ENCODE measurements at regions not wholly inside any gene's neighbourhood (a gene's known extent, or its start where the extent isn't known, plus 50 kb on each side); places are given as distances from the start of the nearest gene placed in this dataset.
"Not testable (repeated sequence)": the region's sequence is repeated elsewhere in the genome, so short reads cannot be mapped to it uniquely, and the experiment has no call there.

DNA sequence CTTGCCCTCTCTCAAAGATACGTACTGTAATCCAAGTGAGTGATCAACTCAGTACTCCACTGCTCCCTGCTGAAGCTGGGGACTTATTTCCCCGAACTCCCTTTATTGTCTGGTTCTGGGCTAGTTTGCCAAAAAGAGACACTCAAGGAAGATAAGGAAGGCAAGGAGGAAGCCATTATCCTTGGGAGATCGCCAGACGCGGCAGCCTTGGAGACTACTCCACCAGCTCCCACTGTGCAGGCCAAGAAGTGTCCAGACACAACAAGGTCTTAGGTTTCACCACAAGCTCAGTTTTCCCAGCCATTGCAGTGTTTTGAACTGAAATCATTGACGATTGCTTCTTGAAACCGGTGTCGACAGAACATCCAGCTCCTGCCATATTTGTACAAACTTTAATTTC lies 439.6 kb upstream of the UBE2E3 start:
- DNase-seq (ENCODE audit: low read depth), result no peak

DNA sequence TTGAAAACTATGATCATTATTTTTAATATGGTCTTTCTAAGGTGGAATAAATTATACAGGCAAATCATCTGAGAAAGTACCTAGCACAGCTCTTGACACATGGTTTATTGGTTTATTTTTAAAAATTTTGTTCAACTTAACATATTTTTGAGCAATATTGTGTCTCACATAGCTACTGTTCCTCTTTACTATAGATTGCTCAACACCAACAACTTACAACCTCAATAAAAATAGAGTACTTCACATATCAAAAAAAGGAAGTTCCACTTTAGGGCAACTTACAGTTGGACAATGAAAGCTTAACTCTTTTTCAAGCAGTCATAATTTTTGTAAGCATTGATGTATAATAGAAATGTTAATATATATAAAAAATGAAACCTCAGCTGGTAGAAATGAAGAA lies 440.9 kb upstream of the UBE2E3 start:
- no peak for DNase-seq (ENCODE audit: low read depth)

DNA sequence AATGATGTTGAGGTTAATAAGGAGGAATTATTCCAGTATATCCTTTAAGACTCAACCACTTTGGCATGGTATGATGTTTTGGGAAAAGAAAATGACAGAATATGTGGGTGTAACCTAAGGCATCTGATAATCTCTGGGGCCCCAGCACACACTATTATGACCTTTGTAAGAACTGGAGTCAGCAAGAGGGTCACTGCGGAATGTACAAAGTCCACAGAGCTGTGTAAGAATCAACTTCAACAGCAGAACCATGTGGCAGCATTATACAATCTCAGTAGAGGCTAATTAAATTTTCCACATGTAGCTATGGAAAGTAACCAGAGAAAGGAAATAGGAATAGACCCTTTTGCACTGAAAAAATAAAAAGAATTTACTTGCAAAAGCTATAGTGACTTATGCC lies 445.1 kb upstream of the UBE2E3 start:
- no peak for DNase-seq (ENCODE audit: low read depth)

DNA sequence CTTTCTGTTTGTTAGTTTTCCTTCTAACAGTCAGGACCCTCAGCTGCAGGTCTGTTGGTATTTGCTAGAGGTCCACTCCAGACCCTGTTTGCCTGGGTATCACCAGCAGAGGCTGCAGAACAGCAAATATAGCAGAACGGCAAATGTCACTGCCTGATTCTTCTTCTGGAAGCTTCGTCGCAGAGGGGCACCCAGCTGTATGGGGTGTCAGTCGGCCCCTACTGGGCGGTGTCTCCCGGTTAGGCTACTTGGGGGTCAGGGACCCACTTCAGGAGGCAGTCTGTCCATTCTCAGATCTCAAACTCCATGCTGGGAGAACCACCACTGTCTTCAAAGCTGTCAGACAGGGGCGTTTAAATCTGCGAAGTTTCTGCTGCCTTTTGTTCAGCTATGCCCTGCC lies 448.6 kb upstream of the UBE2E3 start:
- not testable (repeated sequence) for DNase-seq (ENCODE audit: low read depth)

DNA sequence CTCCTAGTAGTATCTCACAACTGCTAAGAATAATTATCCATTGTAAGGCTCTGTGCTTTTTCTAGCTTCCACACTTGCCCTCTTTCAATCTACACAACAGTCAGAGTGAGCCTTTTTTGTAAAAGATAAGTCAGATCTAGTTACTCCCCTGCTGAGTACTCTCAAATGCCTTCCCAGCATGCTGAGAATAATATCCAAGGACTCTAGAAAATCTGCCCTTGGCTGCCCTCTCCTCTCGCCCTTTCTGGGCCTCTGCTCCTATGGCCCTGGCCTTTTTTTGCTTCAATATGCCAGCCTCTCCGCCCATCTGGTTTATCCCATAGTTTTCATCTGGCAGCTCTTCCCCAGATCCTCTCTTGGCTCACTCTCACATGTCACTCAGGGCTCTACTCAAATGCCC lies 455.9 kb upstream of the UBE2E3 start:
- DNase-seq (ENCODE audit: low read depth), result no peak

DNA sequence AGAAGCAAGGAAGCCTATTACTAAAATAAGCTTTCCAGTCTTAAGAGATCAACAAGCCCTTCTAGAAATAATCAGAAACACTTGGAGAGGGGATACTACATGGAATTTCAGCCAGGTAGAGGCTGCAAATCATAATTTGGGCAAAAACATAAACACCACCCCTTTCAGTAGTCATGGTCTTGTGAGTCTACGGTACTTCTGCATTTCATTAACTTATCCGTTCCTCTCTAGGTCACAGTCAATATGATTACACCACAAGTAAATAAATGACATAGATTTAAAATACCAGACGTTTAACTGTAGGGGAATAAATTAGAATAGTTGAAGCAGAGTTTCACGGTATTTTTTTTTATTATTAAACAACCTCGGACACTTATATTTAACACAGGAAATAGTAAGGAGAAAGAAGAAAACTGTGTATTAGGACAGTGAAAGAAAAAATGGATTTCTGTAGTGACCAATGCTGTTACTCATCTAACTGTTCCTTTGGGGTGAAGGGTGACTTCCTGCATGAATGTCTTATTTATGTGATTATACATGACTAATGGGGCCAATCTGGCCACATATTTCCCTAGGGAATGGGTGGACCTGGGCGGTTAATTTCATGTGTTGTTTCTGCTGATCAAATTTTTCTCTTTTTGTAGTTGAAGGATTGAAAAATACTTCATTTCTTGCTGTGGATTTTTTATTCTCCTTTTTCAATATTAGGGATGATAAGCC lies 456.6 kb upstream of the UBE2E3 start:
- no peak for DNase-seq (ENCODE audit: low read depth)

DNA sequence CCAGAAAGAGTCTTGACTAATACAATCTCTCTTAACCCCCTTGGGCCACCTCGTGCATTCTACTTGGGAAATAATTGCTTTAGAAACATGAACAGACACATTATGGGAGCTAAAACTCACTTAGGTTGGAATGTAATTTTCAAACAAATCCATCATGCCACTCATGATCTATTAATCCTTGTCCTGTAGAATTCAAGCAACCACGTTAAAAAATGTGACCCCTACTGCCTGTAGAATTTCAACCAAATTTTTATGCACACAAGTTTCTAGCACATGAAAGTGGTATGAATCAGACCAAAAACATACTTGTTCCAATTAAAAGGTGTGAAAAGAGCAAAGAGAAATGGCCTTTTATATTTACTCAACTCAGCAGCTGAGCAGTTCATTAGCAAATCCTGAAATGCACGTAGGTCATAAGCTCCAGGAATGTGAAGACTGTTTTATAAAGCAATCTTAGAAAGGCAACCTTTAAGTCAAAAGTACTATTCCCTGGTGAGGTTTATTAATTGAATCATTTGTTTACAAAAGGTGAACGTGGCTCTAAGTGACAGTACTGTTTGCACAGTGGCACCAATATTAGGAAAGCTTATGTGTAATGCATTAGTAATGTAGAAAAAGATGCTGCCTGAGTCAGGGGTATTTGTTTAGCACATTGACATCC lies 459.4 kb upstream of the UBE2E3 start:
- no peak for DNase-seq (ENCODE audit: low read depth)

DNA sequence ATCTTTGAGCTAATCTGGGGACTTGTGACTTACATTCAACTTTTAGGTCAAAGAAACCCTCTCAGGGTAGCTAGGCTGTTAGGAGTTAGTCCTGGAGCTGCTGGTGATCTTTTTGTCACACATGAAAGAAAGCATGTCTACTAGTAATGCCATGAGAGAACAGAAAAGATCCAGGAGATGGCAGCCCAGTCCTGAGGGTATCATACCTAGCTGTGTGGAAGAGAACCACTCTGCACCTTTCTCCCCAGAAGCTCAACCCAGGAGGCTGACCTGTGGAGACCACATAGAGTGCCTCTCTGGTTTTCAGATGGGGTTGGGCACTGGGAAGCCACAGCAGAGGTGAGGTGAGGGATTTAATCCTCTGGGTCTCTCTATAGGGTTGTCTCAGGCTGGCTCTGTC lies 460.2 kb upstream of the UBE2E3 start:
- DNase-seq (ENCODE audit: low read depth), result no peak

DNA sequence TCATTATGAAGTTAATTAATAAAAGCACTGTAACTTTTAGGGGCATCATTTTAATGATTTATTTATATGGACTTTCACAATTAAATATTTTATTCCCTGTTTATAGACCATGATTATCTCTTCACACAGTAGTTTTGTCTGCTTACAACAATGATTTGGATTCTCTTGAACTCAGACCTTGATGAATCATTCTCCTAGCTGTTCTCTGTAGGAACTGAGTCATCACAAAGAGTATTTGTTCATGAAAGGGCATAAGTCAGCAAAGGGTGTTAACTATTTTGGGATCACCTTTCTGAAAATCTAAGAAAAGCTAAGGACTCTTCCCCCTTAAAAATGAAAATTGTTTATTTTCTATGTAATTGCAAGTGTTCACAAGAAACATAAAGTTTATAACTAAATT lies 461.1 kb upstream of the UBE2E3 start:
- no peak for DNase-seq (ENCODE audit: low read depth)

DNA sequence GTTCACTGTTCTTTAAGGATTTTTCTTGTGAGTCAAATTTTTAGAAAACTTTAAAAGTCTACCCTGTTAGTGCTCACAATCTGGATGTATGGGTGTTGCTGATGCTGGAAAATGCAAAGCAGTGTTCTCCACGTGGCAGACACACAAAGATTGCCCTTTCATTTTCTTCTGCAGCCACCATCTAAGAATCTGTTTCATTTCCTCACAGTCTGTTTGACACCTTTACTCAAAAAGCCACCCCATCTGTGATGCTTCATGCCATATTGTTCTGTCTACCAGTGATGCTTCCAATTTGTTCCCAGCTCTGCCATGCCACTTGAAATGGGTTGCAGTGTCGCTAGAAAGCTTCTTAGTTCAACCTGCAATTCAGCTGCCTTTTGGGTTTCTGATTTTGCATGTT lies 464.2 kb upstream of the UBE2E3 start:
- no peak for DNase-seq (ENCODE audit: low read depth)

DNA sequence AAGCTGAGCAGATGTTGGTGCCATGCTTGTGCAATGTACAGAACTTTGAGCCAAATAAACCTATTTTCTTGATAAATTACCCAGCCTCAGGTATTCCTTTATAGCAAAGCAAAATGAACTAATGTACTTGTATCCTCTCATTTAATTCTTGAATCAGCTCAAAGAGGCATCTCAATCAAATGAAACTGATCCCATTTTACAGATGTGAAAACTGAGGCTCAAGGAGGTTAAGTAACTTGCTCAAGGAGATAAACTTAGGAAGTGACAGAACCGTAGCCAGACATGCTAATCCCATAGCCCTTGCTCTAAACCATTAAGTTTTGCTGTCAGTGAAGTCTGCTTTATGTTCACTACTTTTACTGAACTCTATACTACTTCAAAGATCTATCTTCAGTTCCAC lies 467.0 kb upstream of the UBE2E3 start:
- no peak for DNase-seq (ENCODE audit: low read depth)

DNA sequence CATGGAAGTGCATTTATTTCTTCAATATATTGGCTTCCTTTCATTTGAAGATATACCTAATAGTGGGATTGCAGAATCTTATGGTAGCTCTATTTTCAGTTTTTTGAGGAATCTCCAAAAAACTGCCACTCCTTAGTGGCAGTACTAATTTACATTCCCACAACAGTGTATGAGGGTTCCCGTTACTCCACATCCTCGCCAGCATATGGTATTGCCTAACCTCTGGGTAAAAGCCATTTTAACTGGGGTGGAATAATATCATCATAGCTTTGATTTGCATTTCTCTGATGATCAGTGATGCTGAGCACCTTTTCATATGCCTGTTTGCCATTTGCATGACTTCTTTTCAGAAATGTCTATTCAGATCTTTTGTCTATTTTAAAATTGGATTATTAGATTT lies 471.9 kb upstream of the UBE2E3 start:
- DNase-seq (ENCODE audit: low read depth), result no peak

DNA sequence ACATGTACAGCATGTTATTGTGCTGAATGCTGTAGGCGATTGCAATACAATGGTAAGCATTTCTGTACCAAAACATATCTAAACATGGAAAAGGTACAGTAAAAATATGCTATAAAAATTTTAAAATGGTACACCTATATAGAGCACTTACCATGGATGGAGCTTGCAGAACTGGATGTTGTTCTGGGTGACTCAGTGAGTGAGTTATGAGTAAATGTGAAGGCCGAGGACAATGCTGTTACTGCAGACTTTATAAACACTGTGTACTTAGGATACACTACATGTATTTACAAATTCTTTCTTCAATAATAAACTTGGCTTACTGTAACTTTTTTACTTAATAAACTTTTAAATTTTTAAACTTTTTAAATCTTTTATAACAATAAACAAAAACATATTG lies 473.4 kb upstream of the UBE2E3 start:
- no peak for DNase-seq (ENCODE audit: low read depth)

DNA sequence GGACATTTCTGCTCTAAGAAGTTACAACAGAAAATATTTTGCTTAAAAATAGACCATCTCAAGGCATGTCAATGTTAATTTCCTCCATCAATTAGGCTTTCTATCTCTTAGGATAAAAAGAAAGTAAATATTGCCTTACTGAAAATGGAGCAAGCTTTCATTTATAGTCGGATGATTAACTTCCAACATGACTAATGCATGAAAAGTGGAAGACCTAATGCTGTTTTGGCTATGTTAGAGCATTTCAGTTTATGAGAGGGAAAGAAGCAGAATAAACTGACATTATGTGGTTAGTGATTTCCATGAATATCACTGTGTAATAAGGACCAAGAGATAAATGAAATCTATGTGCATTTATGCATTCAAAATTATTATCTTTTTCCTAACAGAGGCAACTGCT lies 475.2 kb upstream of the UBE2E3 start:
- no peak for DNase-seq (ENCODE audit: low read depth)

DNA sequence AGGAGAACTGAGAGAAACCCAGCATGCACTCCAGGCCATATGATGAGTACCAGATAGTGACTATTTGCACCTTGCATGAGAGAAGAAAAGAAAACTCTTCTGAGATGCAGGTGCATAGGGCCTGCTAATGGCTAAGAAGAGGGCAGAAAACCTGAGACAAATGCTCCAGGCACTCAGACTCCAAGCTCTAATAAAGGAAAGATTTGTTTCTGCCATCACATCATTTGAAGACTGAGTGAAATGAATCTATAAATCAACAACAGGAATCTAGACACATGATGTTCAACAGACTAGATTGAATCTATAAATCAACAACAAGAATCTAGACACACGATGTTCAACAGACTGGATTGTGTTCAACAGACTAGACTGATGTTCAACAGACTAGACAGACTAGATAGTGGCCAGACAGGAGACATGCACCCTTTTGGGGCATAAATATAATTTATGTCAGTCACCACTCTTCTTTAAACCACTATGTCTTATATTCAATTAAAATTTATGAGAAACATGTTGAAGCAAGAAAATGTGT lies 482.7 kb upstream of the UBE2E3 start:
- no peak for DNase-seq (ENCODE audit: low read depth)

DNA sequence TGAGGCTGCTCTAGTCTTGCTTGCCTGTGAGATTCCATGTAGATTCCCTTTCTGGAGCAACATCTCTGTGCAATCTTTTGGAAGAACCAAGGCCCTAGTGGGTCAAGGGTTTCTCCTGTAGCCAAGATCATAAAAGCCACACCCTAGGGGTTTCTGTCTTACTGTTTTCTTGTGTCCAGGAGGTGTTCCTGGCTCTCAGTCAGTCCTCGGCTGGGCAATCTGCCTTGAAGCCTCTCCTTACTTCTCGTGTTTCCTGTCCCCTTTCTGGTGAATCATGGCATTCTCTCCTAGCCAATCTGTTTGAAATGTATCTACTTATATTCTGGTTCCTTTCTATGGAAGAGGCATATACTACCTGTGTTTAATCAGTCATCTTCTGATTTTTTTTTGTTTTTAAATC lies 484.8 kb upstream of the UBE2E3 start:
- no peak for DNase-seq (ENCODE audit: low read depth)

DNA sequence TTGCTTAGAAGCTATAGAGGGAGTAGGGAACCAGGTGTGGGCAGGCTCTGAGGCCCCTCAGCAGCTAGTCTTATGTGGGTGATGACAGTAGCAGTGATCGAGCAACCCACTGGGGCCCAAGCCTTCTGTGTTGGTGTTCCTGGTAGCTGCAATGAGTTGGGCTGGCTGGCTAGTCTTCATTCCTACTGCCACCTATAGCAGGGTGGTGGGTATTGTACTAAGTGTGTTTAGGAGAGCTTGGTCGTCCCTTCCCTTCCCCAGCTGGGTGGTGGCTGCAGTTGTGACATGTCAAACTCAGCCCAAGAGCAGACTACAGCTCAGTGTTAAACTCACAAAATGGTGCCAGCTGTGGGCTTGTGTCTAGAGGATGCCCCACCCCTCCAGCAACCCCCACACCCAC lies 486.1 kb upstream of the UBE2E3 start:
- DNase-seq (ENCODE audit: low read depth), result no peak

DNA sequence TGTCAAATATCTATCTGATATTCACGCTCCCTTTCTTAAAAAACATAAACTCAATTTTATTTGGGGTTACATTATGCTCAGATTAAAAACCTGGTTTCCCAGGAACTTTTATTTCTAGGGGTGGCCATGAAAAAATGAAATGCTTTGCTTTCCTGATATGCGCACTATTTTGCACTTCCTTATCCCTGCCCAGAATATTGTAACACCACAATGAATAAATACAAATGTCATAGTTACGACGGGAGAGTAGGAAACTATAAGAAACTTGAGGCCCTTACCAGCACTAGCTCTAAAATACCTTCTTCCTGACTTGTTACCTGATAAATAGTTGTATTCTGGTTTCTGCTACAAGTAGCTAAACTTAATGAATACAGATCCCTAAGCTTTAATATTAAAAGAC lies 475.6 kb upstream of the CWC22 start:
- no peak for DNase-seq (ENCODE audit: low read depth)

DNA sequence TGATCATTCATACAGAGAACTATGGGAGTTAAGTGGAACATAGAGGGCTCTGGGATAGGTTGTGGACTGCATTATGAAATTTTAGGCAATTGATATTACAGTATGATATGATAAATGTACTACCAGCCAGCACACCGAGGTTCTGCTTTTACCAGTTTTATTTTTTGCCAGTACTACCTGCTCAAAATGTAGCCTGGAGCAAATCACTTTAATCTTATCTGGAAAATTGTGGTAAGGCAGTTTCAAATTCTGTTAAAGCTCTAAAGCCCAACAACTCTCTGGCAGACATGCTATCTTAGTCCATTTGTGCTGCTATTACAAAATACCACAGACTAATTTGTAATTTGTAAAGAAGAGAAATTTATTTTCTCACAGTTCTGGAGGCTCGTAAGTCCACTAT lies 474.9 kb upstream of the CWC22 start:
- no peak for DNase-seq (ENCODE audit: low read depth)

DNA sequence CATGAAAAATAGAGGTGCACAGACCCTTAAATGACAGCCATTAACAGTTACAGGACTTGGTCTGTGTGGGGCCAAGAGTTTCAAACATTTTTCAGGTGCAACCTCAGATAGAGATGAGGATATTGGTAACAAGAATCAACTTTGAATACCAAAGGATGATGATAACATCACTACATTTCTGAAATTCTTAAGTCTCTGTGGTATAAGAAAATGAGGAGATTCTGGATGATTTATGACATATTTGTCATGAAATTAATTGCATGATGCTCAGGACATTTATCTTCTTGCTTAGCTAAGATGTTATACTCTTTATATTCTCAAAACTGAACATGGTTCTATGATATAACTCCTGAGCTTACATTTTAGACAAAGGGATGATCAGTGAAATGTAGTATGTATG lies 471.8 kb upstream of the CWC22 start:
- DNase-seq (ENCODE audit: low read depth), result no peak

DNA sequence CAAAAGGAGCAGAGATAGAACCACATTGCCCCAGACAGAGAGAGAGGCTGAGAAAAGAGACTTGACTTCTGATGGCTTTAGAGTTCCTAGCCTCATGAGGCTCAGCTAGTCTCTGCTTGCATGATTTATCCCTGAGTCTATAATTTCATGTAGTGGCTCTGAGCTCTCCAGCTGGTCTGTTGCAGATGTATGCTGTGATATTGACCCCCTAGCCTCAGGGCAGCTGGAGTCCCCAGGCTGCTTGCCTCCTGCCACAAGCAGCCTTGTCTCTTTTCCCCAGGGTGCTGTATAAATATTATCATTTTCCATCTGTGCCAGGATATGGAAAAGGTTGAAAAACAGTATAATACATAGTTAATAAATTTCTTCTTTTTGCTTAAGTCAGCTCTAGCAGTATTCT lies 467.6 kb upstream of the CWC22 start:
- DNase-seq (ENCODE audit: low read depth), result no peak

DNA sequence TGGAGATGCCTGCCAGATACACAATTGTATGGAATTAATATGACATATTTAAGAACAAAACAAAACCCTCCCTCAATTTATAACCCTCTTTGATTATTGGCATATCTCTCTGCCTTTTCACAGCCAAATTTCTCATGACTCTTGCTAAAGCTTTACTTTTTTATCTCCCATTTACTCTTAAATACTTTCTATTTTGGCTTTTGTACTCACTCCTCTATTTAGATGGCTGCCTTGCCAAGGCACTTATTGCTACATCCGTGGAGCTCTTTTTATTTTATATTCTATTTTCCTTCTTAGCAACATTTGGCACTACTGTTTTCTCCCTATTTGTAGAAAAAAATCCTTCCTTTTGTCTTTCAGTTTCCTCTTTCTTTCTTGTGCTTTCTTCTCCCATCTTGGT lies 466.4 kb upstream of the CWC22 start:
- DNase-seq (ENCODE audit: low read depth), result no peak

DNA sequence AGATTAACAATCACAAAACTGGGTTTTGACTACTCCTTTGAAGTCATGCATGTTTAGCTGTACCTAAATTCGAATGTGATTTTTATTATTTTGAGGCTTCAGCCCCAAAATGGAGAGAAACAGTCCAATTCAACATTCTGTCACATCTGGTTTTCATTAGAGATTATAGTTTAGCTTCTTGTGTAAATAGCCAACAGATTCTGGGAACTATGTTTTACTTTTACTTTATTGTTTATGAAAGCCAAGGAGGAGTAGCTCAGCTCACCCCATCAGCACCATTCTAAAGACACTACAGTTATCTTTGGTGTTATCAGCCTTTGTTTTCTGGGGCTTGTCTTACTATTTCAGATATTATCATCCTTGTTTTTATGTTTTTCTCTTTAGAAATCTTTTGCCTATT lies 465.0 kb upstream of the CWC22 start:
- no peak for DNase-seq (ENCODE audit: low read depth)

DNA sequence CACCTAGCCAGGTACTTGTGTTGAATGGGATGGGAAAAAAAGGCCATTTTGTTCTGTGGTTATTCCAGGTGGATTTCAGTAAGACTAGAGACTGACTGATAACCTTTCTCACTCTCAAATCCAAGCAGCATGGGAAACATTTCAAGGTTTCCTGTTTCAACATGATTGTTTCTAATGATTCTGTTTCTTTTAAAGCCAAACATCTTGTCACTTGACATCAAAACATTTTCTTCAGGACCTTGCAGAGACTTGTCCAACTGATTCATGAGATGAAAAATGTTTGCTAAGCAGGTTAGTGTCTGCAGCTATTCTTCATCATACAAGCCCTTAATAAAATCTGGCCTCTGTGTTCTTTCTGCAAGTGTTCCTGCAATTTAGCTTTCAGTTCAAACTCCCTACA lies 456.5 kb upstream of the CWC22 start:
- no peak for DNase-seq (ENCODE audit: low read depth)

All from activated T-helper 9 cell treated with anti-CD3 and anti-CD28 coated beads, Interleukin-2, amount 50 U/mL, for 16 hours (primary cell).